GM12892 (cell line): ENCODE measurements at regions not wholly inside any gene's neighbourhood (a gene's known extent, or its start where the extent isn't known, plus 50 kb on each side); places are given as distances from the start of the nearest gene placed in this dataset.

Experiments used
- POLR2A ChIP-seq: IDR thresholded peaks from 2 replicates; pipeline ENCODE4 v1.6.1; 2011; ENCODE audit warnings: low read depth, low read length, control low read depth
- POLR2AphosphoS5 ChIP-seq: IDR thresholded peaks from 2 replicates; pipeline ENCODE4 v1.6.1; 2011; ENCODE audit warnings: low read depth, low read length, control low read depth
- TAF1 ChIP-seq: IDR thresholded peaks from 2 replicates; pipeline ENCODE4 v1.6.1; 2011; ENCODE audit warnings: low read depth, mild to moderate bottlenecking, control low read depth, low read length, borderline replicate concordance

DNA sequence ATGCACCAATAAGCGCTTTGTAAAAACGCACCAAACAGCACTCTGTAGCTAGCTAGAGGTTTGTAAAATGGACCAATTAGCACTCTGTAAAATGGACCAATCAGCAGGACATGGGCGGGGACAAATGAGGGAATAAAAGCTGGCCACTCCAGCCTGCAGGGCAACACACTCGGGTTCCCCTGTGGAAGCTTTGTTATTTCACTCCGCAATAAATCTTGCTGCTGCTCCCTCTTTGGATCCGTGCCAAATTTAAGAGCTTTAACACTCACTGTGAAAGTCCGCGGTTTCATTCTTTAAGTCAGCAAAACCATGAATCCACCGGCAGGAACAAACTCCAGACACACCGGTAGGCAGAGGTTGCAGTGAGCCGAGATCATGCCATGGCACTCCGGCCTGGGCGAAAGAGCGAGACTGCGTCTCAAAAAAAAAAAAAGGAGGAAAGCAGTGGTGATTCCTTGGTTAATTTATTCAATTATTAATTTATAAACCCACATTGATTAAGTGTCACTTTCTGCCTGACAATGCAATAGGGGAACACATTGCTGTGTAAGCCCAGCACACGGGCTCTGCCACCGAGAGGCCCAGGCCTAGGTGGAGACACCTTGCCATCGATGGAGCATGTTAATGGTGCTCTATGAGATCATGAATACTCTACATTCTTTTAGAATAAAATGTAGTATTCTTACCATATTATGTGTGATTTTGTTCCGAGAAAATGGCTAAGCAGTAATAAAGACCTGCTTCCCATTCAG, 687.6 kb upstream of the HS6ST1 start:
- TF ChIP-seq POLR2A (no peak), TAF1 (no peak), POLR2AphosphoS5 (no peak)
